ENCODE measurements at regions not wholly inside any gene's neighbourhood (a gene's known extent, or its start where the extent isn't known, plus 50 kb on each side); places are given as distances from the start of the nearest gene placed in this dataset.
A peak's percentile ranks its signal among the peaks of the same experiment; 100 is the strongest.
"Not testable (repeated sequence)": the region's sequence is repeated elsewhere in the genome, so short reads cannot be mapped to it uniquely, and the experiment has no call there.

DNA sequence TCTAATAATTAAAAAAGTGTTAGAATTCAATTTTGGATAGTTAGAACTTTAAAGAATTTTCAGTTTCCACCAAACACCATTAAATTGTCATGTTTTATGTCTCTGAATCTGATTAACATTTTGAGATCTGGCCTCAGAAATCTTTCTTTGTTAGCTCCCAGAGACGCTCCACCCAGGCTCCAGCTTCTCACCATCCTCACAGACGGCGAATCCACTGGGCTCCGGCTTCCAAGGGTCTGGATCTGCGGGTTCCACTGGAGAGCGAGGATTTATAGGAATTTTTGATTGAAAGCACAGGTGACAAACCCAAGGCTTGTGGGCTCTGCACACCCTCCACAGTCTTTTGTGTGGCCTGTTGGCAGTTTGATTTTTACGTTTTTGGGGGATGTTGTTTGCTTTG lies 160.6 kb downstream of the URI1 start:
- DNase-seq (ENCODE audit: low read depth in 2 of 2): no peak

DNA sequence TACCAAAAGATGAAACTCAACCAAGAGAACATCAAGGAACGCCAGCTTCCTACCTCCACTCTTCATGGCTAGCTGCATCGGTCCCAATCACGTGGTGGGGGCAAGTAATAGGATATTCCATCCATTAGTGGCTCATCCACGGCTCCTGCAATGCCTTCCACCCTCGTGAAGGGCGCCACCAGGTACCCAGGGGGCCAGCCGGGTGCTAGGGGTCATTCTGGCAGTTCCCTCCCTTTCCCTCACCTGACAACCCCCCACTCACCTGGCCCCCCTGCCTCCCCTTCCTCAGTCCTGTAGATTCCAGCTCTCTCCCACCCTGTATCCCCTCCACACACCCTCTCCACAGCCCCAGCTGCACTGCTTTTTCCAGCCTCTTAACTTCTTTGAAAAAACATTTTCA lies 161.9 kb downstream of the URI1 start:
- no peak for DNase-seq (ENCODE audit: low read depth in 2 of 2)

DNA sequence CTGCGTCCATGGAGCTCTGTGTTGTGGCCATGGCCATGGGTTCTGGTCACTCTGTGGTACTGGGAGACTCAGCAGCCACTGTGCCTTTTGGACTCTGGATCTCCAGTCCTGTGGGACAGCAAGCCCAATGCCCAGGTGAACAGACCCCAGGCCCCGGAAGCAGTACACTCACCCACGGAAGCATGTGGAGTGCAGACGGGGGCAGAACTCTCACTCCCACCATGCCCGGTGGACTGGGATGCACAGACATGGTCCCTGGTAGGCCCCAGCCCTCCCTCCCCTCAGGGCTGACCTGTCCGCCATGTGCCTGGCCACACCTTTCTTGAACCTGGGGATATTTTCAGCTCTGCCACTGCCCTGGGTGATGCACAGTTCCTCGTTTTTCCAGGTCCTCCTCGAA lies 163.3 kb downstream of the URI1 start:
- no peak for DNase-seq (ENCODE audit: low read depth in 2 of 2)

DNA sequence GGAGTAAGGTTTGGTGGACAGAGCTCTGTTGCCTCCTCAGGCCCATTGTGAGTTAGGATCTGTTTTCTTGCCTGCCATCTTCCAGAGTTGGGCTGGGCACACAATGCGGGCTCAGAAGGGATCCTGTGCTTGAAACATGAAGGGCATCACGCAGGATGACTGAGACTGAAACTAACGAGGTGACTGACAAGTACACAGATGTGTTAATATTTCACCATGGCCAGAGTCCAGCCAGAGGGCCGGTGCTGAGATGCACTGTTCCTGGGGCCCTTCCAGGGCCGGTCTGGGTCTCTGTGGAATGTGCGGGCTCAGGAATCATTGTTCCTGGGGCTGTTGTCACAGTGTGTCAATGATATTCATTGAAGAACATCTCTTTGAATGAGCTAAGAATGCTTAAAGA lies 163.7 kb downstream of the URI1 start:
- DNase-seq (ENCODE audit: low read depth in 2 of 2): no peak

DNA sequence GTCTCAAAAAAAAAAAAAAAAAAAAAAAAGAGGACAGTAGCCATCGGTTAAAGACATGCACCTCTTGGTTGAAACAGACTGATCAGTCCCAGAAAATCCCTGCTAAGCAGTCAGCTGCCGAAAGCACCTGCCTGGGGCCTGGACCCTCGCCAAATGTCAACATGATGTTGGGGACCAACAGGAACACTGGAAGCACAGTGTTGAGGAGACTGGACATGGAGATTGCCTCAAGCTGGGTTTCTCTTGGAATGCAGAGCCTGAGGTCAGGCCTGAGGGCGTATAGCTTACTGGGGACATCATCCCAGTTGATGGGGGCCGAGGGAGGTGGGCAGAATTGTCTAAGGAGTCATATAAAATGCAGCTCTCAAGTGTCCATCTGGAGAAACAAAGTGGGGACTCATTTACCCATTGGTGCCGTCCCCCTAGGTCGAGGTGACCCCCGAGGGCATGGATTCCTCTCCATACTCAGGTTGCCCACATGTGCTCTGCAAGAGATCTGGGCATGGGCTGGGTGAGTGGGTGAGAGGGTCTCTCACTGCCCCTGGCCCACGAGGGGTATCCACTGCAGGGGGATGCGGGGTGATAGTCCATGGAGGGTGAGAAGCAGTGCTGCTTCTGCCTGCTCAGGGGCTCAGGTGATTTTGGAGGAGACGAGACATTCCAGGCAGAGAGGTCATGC lies 164.5 kb downstream of the URI1 start:
- no peak for DNase-seq (ENCODE audit: low read depth in 2 of 2)

DNA sequence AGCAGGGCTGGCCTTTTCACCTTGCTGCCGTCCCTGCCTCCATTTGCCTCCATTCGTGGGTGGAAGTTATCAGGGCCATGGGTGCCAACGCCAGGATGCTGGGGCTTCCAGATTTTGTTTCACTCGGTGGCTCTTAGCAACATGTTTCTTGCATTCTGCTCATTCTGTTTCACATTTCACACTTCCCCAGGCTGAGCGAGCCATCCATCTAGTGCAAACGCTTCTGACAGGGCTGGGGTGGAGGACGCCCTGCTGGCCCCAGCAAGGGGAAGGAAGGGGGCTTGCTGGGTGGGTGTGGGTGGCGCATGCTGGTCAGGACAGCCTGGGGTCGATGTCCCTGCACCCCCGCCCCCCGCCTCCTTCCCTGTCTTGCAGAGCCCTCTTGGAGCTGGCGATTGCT lies 165.2 kb downstream of the URI1 start:
- no peak for DNase-seq (ENCODE audit: low read depth in 2 of 2)

DNA sequence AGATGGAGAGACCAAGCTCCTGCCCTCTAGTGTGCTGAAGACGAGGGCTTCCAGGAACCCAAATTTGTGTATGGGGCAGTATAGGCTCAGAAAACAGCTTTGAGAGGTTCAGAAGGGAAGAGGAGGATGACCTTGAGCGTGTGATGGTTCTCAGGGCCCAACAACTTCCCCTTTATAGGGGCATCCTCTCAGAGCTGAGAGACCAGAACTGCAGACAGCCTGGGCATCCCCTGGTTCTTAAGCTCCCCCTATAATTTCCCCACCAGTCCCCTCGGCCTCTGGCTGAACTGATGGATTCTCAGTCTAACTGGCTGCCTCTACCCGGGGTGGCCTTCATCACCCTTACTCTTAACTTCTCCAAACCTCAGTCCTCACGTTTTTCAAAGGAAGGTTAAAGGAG lies 167.5 kb downstream of the URI1 start:
- no peak for DNase-seq (ENCODE audit: low read depth in 2 of 2)

DNA sequence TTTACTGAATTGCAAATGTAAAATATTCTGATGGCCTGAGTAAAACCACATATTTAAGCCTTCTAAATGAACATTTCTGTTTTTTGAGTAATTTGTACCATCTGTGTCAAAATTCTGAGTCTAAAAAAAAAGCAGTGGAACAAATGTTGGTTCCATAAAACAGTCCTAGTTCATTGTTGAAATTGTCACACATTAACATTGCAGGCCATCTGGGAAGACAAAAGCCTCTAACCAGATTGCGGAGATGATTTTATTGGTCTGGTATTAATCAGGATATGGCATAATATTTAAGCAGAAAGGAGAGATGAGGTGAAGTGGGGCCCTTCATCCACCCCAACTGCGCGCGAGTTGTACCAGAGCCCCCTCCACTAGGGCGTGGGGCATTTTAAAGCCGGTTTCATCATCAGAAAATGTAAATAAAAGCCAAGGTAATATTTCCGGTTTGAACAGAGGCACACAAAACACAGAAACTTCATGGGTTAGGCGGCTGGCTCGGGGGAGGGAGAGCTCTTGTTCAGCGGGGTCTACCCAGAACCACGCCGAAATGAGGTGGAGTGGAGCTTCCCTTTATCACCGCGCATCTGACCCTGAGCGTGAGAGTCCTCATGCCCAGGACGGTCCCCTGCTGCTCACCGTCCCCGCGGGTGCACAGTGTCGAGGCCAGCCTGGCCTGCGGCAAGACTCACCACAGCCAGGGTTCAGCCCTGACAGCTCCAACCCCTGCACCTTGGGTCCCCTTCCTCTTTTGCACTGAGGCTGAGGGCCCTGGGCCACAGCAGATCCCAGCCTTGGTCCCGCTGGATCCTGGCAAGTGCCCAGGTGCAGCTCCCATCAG lies 169.2 kb downstream of the URI1 start:
- peak in 1 of 2 experiments; percentile 4 for DNase-seq (ENCODE audit: low read depth in 2 of 2)

DNA sequence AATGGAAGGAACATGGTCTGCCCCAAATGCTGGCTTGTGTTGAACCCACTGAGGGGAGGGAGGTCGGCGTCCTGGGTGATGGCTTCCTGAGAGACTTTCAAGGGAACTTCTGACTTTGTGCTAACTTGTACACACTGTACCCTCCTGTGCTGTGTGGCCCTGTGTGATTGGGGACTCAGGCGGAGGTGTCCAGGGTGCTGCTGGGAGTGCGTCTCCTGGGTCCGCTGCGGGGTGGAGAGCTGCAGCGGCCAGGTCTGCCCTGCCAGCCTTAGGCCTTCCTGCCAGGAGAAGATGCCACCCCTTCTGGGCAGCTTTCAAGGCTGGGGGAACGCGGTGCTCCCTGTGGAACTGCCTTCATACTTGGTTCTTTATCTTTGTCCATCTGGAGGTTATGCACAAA lies 170.1 kb downstream of the URI1 start:
- DNase-seq (ENCODE audit: low read depth in 2 of 2): no peak

DNA sequence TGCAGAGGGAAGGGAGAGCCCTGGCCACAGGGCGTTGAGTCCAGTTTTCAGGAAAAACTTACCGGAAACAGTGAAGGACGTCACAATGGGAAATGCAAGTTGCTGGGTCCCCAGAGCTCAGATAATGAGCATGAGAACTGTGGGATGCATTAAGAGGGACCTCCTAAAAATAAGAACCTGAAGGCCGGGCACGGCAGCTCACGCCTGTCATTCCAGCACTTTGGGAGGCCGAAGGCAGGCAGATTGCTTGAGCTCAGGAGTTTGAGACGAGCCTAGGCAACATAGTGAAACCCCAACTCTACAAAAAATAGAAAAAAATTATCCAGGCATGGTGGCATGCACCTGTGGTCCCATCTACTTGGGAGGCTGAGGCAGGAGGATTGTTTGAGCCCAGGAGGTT lies 170.6 kb downstream of the URI1 start:
- no peak for DNase-seq (ENCODE audit: low read depth in 2 of 2)

DNA sequence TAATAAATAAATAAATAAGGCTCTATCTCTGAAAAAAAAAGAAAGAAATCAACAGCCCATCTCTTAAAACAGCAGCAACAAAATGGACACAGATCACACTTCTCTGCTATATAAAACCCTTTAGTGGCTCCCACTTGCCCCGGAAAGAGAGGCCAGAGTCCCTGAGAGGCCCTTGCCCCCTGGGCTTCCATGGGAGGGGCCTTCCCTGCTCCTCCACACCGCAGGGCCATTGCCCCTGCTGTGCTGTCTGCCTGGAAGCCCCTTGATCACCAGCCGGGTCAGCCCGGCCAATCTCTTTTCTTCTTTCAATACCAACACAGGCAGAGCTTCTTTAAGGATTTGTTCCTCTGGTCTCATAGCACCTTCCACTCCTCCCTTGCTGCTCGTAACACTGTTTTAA lies 171.1 kb downstream of the URI1 start:
- DNase-seq (ENCODE audit: low read depth in 2 of 2): no peak

DNA sequence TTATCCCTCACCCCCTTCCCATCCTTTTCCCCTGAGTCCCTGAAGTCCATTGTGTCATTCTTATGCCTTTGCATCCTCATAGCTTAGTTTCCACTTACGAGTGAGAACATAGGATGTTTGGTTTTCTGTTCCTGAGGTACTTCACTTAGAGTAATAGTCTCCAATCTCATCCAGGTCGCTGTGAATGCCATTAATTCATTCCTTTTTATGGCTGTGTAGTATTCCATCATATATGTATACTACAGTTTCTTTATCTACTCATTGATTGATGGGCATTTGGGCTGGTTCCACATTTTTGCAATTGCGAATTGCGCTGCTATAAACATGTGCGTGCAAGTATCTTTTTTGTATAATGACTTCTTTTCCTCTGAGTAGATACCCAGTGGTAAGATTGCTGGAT lies 172.1 kb downstream of the URI1 start:
- DNase-seq (ENCODE audit: low read depth in 2 of 2): not testable (repeated sequence)

DNA sequence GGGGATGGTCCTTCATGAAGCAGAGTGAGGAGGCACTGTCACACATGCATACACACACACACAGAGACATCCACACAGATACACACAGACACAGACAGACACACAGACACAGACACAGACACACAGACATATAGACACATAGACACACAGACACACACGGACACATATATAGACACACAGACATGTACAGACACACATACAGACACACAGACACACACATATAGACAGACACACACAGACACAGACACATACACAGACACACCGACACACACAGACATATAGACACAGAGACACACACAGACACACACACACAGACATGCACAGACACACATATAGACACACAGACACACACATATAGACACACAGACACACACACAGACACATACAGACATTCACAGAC lies 173.9 kb downstream of the URI1 start:
- no peak for DNase-seq (ENCODE audit: low read depth in 2 of 2)

DNA sequence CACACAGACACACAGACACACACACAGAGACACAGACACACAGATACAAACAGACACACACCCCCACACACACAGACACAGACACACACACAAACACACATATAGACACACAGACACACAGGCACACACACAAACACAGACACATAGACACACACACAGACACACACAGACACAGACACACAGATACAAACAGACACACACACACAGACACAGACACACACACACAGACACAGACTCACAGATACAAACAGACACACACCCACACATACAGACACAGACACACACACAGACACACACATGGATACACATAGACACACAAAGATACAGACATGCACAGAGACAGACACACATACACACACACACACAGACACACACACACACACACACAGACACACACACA lies 174.5 kb downstream of the URI1 start:
- DNase-seq (ENCODE audit: low read depth in 2 of 2): no peak

DNA sequence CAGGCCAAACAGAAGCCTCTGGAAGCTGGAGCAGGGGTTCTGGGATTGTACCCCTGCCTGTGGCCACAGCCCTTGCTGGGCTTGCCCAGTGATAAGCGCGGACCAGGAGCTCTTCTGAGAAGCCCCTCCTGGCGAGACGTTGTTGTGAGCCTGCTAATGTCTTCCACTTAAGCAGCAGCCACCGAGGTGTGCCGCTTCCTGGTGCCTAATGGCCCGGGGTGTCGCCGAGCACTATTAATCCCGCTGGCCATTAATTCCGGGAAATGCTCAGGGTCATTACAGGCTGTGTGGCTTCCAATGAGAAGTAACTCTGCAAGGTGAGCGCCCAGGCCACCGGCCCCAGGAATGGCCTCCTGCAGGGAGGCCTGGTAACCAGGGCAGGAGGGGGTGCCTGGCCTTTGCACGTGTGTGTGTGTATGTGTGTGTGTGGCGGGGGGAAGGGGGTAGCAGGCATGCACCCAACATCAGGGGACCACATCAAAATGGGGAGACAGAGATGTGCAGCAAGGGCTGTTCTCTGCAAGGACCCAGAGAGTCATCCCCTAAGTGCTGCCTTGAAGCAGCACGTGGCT lies 175.0 kb downstream of the URI1 start:
- no peak for DNase-seq (ENCODE audit: low read depth in 2 of 2)

DNA sequence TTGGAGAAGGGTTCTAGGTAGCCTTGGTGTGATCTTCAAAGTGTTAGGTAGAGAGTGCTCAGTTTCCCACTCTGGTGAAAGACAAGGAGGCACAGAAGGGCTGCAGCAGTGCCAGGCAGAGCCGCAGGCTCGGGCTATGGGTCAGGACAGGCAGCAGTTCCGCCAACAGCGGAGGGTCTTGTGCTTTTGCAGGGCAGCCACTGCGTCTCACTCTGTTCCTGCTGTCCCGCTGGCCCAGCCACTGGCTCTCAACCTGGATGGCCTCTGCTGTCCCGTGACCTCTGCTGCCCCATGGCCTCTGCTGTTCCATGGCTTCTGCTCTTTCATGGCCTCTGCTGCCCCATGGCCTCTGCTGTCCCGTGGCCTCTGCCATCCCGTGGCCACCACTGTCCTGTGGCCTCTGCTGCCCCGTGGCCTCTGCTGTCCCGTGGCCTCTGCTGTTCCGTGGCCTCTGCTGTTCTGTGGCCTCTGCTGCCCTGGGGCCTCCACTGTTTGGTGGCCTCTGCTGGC lies 175.7 kb downstream of the URI1 start:
- no peak for DNase-seq (ENCODE audit: low read depth in 2 of 2)

DNA sequence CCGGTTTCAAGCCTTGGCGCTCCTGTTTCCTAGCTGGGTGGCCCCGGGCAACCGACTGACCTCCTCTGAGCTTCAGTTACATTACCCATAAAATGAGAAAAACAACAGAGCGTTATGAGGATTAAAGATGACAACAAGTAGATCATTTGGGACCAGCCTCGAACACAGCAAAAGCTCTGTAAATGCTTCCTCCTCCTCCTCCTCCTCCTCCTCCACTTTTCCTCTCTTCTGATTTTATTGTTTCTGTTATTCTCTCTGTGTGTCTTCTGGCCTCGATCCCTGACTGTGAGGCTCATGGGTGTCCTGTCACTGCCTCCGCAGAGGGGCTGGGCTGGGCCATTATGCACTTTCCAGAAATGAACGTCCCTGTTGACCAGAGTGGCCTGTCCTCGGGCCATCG lies 176.2 kb downstream of the URI1 start:
- DNase-seq (ENCODE audit: low read depth in 2 of 2): no peak

DNA sequence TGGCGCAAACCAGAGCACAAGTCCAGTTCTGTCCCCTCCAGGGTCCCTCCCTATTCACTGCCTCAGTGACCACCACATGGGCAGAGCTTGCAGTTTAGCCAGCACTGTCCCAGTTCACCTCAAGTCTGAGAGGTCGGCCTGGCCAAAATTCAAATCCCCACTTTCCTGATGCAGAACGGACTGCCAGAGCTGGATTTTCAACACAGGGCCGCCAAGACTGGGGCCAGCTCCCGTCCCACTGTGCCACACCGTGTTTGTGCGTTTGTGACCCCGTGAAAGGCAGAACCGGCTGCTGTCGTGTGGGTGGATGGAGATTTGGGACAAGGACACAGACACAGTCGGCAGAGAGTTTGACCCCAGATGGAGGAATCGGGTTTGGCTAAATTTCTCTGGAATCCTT lies 176.7 kb downstream of the URI1 start:
- DNase-seq (ENCODE audit: low read depth in 2 of 2): no peak

DNA sequence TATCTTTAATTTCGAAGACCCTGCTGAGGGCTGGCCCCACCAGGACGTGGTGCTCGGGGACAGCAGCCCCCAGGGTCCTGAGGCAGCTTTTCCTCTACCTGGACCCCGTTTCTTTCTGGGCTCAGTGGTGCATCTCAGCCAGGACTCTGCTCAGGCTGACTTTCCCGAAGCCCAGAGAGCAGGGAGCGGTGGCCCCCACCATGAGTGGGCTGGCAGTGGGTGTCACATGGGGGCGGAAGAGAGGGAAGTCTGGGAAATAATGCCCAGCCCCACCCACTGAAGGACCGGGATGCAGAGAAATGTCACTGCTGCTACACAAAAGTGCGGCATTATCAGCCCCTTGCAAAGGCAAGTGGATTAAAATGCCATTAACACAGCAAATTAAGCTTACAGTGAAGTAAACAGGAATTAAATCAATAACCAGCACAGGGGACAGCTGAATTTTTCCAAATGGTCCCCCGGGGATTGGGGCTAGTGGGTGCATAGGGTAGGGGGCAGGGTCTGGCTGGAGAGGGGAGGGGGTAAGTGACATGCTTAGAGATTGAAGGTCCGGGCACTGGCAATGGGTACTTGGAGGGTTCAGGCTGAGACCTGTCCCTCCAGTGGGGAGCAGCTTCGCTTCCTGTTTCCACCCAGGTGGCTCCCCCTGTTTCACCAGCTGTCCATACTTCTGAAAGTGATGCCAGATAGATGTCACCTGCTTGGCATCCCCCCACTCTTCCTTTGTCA lies 177.3 kb downstream of the URI1 start:
- no peak for DNase-seq (ENCODE audit: low read depth in 2 of 2)

DNA sequence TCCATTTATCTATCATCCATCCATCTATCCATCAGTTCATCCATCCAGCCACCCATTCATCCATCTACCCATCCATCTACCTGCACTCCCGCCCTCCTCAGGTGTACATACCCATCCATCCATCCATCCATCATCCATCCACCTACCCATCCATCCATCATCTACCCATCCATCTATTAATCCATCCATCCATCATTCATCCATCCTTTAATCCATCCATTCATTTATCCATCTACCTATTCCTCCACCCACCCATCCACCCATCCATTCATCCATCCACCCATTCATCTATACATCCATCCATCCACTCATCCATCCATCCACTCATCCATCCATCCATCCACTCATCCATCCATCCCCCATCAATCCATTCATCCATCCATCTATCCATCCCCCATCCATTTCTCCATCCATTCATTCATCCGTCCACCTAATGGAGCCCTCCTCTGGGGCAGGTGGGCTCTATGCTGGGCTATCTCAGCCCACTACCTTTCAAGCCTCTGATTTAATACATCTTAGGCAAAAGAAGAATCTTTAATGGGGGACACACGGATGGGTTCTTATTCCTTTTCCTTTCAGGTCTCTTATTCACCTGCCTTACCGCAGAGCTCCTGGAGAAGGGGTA lies 178.9 kb downstream of the URI1 start:
- no peak for DNase-seq (ENCODE audit: low read depth in 2 of 2)

DNA sequence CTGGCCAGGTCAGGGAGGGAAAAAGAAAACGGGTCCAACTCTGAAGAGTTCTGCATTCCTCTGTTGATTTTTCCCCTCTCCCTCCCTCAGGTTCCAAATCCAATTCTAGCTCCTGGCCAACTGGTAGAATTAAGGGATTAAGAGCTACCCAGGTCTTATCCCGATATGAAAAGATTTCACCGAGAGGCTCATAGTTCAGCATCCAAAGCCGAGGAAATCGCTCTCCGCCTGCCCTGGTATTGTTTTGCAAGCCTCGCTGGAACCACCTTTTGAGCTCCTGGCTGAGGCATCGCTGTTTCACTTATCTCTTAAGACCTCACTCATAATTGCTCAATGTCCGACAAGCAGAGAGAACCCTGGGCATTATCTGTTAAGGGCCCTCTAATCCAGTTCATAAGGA lies 180.4 kb downstream of the URI1 start:
- no peak for DNase-seq (ENCODE audit: low read depth in 2 of 2)

DNA sequence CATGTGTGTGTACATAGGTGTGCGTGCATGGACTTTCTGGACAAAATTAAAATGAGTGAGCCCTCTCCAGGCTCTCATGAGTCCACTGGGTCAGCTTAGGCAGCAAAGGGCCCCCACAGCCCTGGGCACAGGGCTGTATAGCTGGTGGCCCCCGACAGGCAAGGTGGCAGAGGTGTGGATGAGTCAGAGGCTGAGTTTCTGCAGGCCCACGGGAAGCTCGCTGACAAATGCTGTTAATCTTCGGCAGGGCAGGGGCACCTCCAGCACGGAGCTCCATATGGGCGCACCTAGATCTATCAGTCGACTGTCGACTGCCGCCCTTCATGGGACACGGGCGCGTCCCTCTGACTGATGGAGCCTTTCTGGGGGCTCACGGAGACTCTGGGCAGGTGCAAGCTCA lies 181.1 kb downstream of the URI1 start:
- DNase-seq (ENCODE audit: low read depth in 2 of 2): no peak

All from fibroblast of skin of left quadriceps (primary cell).